ENCODE measurements at regions not wholly inside any gene's neighbourhood (a gene's known extent, or its start where the extent isn't known, plus 50 kb on each side); places are given as distances from the start of the nearest gene placed in this dataset.
"Not testable (repeated sequence)": the region's sequence is repeated elsewhere in the genome, so short reads cannot be mapped to it uniquely, and the experiment has no call there.

DNA sequence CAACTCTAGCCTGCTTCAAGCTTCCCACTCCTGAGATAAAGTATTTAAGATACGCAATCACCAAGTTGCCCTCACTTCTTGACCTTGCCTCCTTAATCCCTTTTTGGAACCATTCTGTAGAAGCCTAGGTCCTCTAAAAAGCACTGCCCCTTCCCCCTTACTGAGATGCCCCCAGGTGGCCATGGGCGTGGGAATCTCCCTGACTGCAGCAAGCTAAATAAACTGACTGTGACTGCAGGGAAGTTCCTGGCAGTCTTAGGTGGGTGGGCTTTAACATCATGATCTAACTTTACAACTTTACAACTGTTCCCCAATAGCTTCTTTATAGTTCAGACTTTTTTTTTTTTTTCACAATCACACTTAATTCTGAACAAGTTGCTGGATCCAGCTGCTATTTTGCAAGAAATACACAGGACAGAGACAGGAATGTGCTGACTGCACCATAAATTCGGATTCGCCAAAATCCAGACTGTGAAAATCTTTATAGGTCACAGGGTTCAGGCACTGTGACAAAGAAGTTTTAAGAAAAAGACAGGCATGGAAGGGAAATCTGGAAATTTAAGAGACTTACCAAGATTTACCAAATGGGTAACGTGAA is 344.2 kb upstream of the SULF2 start:
- intact Hi-C loops (cut with micrococcal nuclease; ENCODE audit: unreplicated experiment) = no loop called here
- Histone ChIP-seq H3K4me1 (ENCODE audit: insufficient read depth, low read length, poor library complexity, severe bottlenecking) (no peaks in the 10 kb centered on the region), H3K9me3 (ENCODE audit: low read depth, low read length, poor library complexity, severe bottlenecking) (peaks cover 8% of the 10 kb centered on the region), H3K27ac (ENCODE audit: low read depth, low read length, poor library complexity, severe bottlenecking) (no peak overlapping the region), H3K36me3 (ENCODE audit: insufficient read depth, low read length, poor library complexity, severe bottlenecking) (no peaks in the 10 kb centered on the region), H3K4me3 (ENCODE audit: low read depth, low read length, poor library complexity, severe bottlenecking) (no peak overlapping the region), H3K27me3 (replicated peaks; ENCODE audit: insufficient read depth, low read depth, low read length, poor library complexity) (peaks cover 20% of the 10 kb centered on the region)
- CTCF ChIA-PET = interaction anchor here (0.6 kb wide), 1 partner anchor 250 kb away, joined by 3 read pairs; no protein-coding TSS in a partner anchor
- TF ChIP-seq EZH2 (IDR thresholded peaks at IDR 0.05; ENCODE audit: borderline replicate concordance, low read depth, low read length, poor library complexity, severe bottlenecking) = no peak
- TF ChIP-seq, protein P1, sequence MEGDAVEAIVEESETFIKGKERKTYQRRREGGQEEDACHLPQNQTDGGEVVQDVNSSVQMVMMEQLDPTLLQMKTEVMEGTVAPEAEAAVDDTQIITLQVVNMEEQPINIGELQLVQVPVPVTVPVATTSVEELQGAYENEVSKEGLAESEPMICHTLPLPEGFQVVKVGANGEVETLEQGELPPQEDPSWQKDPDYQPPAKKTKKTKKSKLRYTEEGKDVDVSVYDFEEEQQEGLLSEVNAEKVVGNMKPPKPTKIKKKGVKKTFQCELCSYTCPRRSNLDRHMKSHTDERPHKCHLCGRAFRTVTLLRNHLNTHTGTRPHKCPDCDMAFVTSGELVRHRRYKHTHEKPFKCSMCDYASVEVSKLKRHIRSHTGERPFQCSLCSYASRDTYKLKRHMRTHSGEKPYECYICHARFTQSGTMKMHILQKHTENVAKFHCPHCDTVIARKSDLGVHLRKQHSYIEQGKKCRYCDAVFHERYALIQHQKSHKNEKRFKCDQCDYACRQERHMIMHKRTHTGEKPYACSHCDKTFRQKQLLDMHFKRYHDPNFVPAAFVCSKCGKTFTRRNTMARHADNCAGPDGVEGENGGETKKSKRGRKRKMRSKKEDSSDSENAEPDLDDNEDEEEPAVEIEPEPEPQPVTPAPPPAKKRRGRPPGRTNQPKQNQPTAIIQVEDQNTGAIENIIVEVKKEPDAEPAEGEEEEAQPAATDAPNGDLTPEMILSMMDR (conservative IDR thresholded peaks at IDR 0.05; ENCODE audit: low read depth, low read length) = no peak
- DNase-seq (ENCODE audit: low spot score) = peak; percentile 17
- no TSS peak for BruUV-seq (replicated peaks)
- POLR2A ChIA-PET (ENCODE audit: low non-redundant PET) = interaction anchor here (0.6 kb wide), 1 partner anchor 203 kb away, joined by 3 read pairs; no protein-coding TSS in a partner anchor

DNA sequence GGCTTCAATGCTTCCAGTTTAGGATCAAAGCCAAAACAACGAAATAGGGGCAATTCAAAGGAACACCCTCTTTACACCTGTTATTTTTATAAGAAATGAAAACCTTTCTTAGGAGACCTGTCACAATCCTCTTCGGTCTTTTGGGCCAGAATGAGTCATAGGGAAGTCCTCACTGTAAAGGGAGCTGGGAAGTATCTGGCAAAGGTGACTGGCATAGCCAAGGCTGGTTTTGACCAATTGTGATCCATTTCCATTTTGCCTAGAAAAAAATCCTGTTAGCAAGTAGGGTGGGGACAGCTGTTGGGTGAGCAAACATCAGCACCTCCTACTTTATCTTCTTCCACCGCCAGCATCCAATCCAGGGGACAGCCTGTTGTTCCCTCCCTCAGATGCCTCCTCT is 343.2 kb upstream of the SULF2 start:
- peaks cover 30% of the 10 kb centered on the region for H3K27me3 ChIP-seq (replicated peaks; ENCODE audit: insufficient read depth, low read depth, low read length, poor library complexity)
- BruUV-seq (replicated peaks) = no TSS peak
- H3K4me1 ChIP-seq (ENCODE audit: insufficient read depth, low read length, poor library complexity, severe bottlenecking) = no peaks in the 10 kb centered on the region
- ChIA-PET CTCF (no interaction called here), POLR2A (ENCODE audit: low non-redundant PET) (no interaction called here)
- no peak overlapping the region for H3K27ac ChIP-seq (ENCODE audit: low read depth, low read length, poor library complexity, severe bottlenecking)
- intact Hi-C loops (cut with micrococcal nuclease; ENCODE audit: unreplicated experiment) = no loop called here
- no peak for DNase-seq (ENCODE audit: low spot score)
- no peaks in the 10 kb centered on the region for H3K36me3 ChIP-seq (ENCODE audit: insufficient read depth, low read length, poor library complexity, severe bottlenecking)
- peaks cover 8% of the 10 kb centered on the region for H3K9me3 ChIP-seq (ENCODE audit: low read depth, low read length, poor library complexity, severe bottlenecking)
- TF ChIP-seq EZH2 (IDR thresholded peaks at IDR 0.05; ENCODE audit: borderline replicate concordance, low read depth, low read length, poor library complexity, severe bottlenecking) = no peak
- TF ChIP-seq, protein P1 (conservative IDR thresholded peaks at IDR 0.05; ENCODE audit: low read depth, low read length) = no peak
- H3K4me3 ChIP-seq (ENCODE audit: low read depth, low read length, poor library complexity, severe bottlenecking) = no peak overlapping the region

DNA sequence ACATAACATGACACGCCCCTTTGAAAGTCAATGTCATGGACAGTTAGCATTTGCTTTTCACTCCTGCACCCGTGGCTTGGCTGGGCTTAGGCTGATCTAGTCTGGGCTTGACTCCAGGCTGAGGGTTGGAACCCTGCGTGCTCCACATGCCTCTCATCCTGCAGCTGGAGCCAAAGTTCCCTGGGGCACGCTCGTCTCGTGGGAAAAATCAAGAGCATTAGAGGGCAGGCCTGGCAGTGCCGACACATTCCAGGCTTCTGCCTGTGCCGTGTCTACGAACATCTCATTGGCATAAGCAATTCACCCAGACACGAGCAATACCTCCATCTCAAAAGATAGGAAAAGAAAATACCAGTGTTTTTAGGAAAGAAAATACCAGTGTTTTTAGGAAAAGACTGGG is 342.7 kb upstream of the SULF2 start:
- POLR2A ChIA-PET (ENCODE audit: low non-redundant PET); H3K9me3 ChIP-seq (ENCODE audit: low read depth, low read length, poor library complexity, severe bottlenecking); CTCF ChIA-PET; DNase-seq (ENCODE audit: low spot score); H3K4me1 ChIP-seq (ENCODE audit: insufficient read depth, low read length, poor library complexity, severe bottlenecking); BruUV-seq (replicated peaks); H3K36me3 ChIP-seq (ENCODE audit: insufficient read depth, low read length, poor library complexity, severe bottlenecking); intact Hi-C loops (cut with micrococcal nuclease; ENCODE audit: unreplicated experiment); H3K4me3 ChIP-seq (ENCODE audit: low read depth, low read length, poor library complexity, severe bottlenecking); H3K27ac ChIP-seq (ENCODE audit: low read depth, low read length, poor library complexity, severe bottlenecking): not testable (repeated sequence)
- peaks cover 35% of the 10 kb centered on the region for H3K27me3 ChIP-seq (replicated peaks; ENCODE audit: insufficient read depth, low read depth, low read length, poor library complexity)

DNA sequence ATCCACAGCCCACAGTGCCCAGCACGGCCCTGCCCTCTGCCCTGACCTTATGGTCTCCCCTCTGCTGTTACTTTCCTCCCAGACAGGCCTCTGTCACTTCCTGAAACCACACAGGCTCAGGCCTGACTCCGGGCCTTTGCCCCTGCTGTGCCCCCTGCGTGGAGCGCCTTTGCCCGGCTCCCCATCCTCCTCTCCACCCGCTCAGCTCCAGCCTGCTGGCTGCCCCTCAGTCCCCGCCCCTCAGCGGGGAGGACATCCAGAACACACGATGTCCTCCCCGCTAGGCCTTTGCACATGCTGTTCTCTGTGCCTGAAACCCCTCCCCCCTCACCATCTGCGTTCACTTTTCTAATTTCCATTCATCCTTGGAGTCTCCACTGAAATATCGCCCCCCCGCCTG is 341.9 kb upstream of the SULF2 start:
- BruUV-seq (replicated peaks); H3K9me3 ChIP-seq (ENCODE audit: low read depth, low read length, poor library complexity, severe bottlenecking); POLR2A ChIA-PET (ENCODE audit: low non-redundant PET); H3K27ac ChIP-seq (ENCODE audit: low read depth, low read length, poor library complexity, severe bottlenecking); H3K36me3 ChIP-seq (ENCODE audit: insufficient read depth, low read length, poor library complexity, severe bottlenecking); CTCF ChIA-PET; DNase-seq (ENCODE audit: low spot score); intact Hi-C loops (cut with micrococcal nuclease; ENCODE audit: unreplicated experiment); H3K4me3 ChIP-seq (ENCODE audit: low read depth, low read length, poor library complexity, severe bottlenecking); H3K4me1 ChIP-seq (ENCODE audit: insufficient read depth, low read length, poor library complexity, severe bottlenecking): not testable (repeated sequence)
- peaks cover 33% of the 10 kb centered on the region for H3K27me3 ChIP-seq (replicated peaks; ENCODE audit: insufficient read depth, low read depth, low read length, poor library complexity)

All from A673 (cell line).